GM23338 (cell line): ENCODE measurements at regions not wholly inside any gene's neighbourhood (a gene's known extent, or its start where the extent isn't known, plus 50 kb on each side); places are given as distances from the start of the nearest gene placed in this dataset.

Source experiments
- ATAC-seq: fragments of 200-7000 bp; cut with Tn5 transposase; 3 replicates; pipeline ENCODE4 v1.9.1; 2020
- DNase-seq: peaks from one replicate; pipeline ENCODE4 v3.0.0-alpha.2; 2015; ENCODE audit warnings: low spot score
- H2AFZ ChIP-seq: fragments of 200-600 bp; sonication (generic); 2 replicates; pipeline ENCODE4 v1.8.0; 2016; ENCODE audit warnings: antibody characterized with exemption, mild to moderate bottlenecking, moderate library complexity
- H3F3A ChIP-seq: fragments of 200-600 bp; sonication (generic); replicated peaks from 2 replicates; pipeline ENCODE4 v1.8.0; 2017; ENCODE audit warnings: antibody characterized with exemption, mixed run types, low read depth
- H3K27ac ChIP-seq: fragments of 200-600 bp; sonication (generic); 2 replicates; pipeline ENCODE4 v1.6.1; 2016; ENCODE audit warnings: low read depth
- H3K27me3 ChIP-seq: fragments of 200-600 bp; sonication (generic); 2 replicates; pipeline ENCODE4 v1.8.0; 2016; ENCODE audit warnings: mild to moderate bottlenecking, mixed run types, moderate library complexity; ENCODE audit not compliant: insufficient read depth
- H3K36me3 ChIP-seq: fragments of 200-600 bp; sonication (generic); 2 replicates; pipeline ENCODE4 v1.8.0; 2016; ENCODE audit warnings: mild to moderate bottlenecking; ENCODE audit not compliant: insufficient read depth
- H3K4me1 ChIP-seq: fragments of 200-600 bp; sonication (generic); 2 replicates; pipeline ENCODE4 v1.8.0; 2016; ENCODE audit warnings: mild to moderate bottlenecking, moderate library complexity; ENCODE audit not compliant: insufficient read depth
- H3K4me2 ChIP-seq: fragments of 200-600 bp; sonication (generic); 2 replicates; pipeline ENCODE4 v1.7.1; 2017; ENCODE audit warnings: mixed run types
- H3K4me3 ChIP-seq: fragments of 200-600 bp; sonication (generic); 2 replicates; pipeline ENCODE4 v1.6.1; 2016; ENCODE audit warnings: mixed run types
- H3K79me2 ChIP-seq: fragments of 200-600 bp; sonication (generic); replicated peaks from 2 replicates; pipeline ENCODE4 v1.8.0; 2017; ENCODE audit warnings: mild to moderate bottlenecking; ENCODE audit not compliant: insufficient read depth
- H3K9me2 ChIP-seq: fragments of 200-600 bp; sonication (generic); 2 replicates; pipeline ENCODE4 v1.8.0; 2017; ENCODE audit not compliant: insufficient read depth
- H4K20me1 ChIP-seq: fragments of 200-600 bp; sonication (generic); replicated peaks from 2 replicates; pipeline ENCODE4 v1.8.0; 2017; ENCODE audit warnings: mild to moderate bottlenecking; ENCODE audit not compliant: insufficient read depth
- H3K27ac Mint-ChIP-seq: 2 replicates; pipeline ENCODE4 v1.8.0; 2020; ENCODE audit warnings: inconsistent platforms, mild to moderate bottlenecking, moderate library complexity, mixed read lengths
- H3K27me3 Mint-ChIP-seq: 3 replicates; pipeline ENCODE4 v1.8.0; 2022; ENCODE audit warnings: low read depth, mild to moderate bottlenecking, moderate library complexity, mixed read lengths, inconsistent platforms; ENCODE audit not compliant: insufficient read depth, poor library complexity
- H3K36me3 Mint-ChIP-seq: 3 replicates; pipeline ENCODE4 v1.8.0; 2021; ENCODE audit warnings: low read depth, mild to moderate bottlenecking, inconsistent platforms, moderate library complexity, mixed read lengths
- H3K4me1 Mint-ChIP-seq: 3 replicates; pipeline ENCODE4 v1.8.0; 2020; ENCODE audit warnings: mild to moderate bottlenecking, inconsistent platforms, mixed read lengths
- H3K4me3 Mint-ChIP-seq: 3 replicates; pipeline ENCODE4 v1.8.0; 2021; ENCODE audit warnings: moderate library complexity, mild to moderate bottlenecking, inconsistent platforms, mixed read lengths
- H3K9me3 Mint-ChIP-seq: 3 replicates; pipeline ENCODE4 v1.8.0; 2020; ENCODE audit warnings: moderate library complexity, mild to moderate bottlenecking, inconsistent platforms, mixed read lengths
- CREB1 ChIP-seq: fragments of 250-450 bp; sonication (Bioruptor Pico); IDR thresholded peaks from 2 replicates; pipeline ENCODE4 v1.5.0; 2020; ENCODE audit warnings: low read depth, mild to moderate bottlenecking, moderate library complexity
- EZH2 ChIP-seq: fragments of 200-600 bp; sonication (generic); IDR thresholded peaks from one replicate; pipeline ENCODE4 v1.8.0; 2017; ENCODE audit warnings: antibody characterized with exemption, mild to moderate bottlenecking, low read depth; ENCODE audit not compliant: unreplicated experiment
- EZH2phosphoT487 ChIP-seq: fragments of 200-600 bp; sonication (generic); IDR thresholded peaks from one replicate; pipeline ENCODE4 v1.8.1; 2018; ENCODE audit warnings: antibody characterized with exemption; ENCODE audit not compliant: unreplicated experiment
- JUNB ChIP-seq: IDR thresholded peaks from one replicate; pipeline ENCODE4 v1.6.1; 2016; ENCODE audit warnings: antibody characterized with exemption; ENCODE audit not compliant: unreplicated experiment
- NANOG ChIP-seq: IDR thresholded peaks from 2 replicates; pipeline ENCODE4 v1.6.1; 2016; ENCODE audit warnings: antibody characterized with exemption, borderline replicate concordance
- POLR2AphosphoS5 ChIP-seq: IDR thresholded peaks from 2 replicates; pipeline ENCODE4 v1.6.1; 2016; ENCODE audit warnings: antibody characterized with exemption, low read depth
- STAT1 ChIP-seq: IDR thresholded peaks from one replicate; pipeline ENCODE4 v1.6.1; 2016; ENCODE audit warnings: antibody characterized with exemption; ENCODE audit not compliant: unreplicated experiment
- ZNF114 ChIP-seq: fragments of 250-450 bp; sonication (Bioruptor Pico); IDR thresholded peaks from 2 replicates; pipeline ENCODE4 v1.5.0; 2020; ENCODE audit warnings: mild to moderate bottlenecking, moderate library complexity
- ZNF331 ChIP-seq: fragments of 250-450 bp; sonication (Bioruptor Pico); IDR thresholded peaks from 2 replicates; pipeline ENCODE4 v1.5.0; 2020; ENCODE audit warnings: low read depth, mild to moderate bottlenecking, moderate library complexity
- TF ChIP-seq, protein P1 (sequence below): IDR thresholded peaks from 2 replicates; pipeline ENCODE4 v1.6.1; 2016; ENCODE audit warnings: antibody characterized with exemption
- TF ChIP-seq, protein P2 (sequence below): IDR thresholded peaks from one replicate; pipeline ENCODE4 v1.6.1; 2018; ENCODE audit warnings: antibody characterized with exemption; ENCODE audit not compliant: unreplicated experiment
- TF ChIP-seq, protein P3 (sequence below), 2 experiments: fragments of 200-600 bp in 1 of 2; sonication (generic) in 1 of 2; conservative IDR thresholded peaks; 2 replicates each; pipeline versions ENCODE4 v1.5.1 to v1.6.1; 2016 to 2017; ENCODE audit warnings: antibody characterized with exemption in 2 of 2, low read depth in 2 of 2, mild to moderate bottlenecking in 2 of 2, moderate library complexity in 1 of 2
- TF ChIP-seq, protein P4 (sequence below): fragments of 250-450 bp; sonication (Bioruptor Pico); IDR thresholded peaks from 2 replicates; pipeline ENCODE4 v1.5.0; 2020; ENCODE audit warnings: mild to moderate bottlenecking, moderate library complexity

DNA sequence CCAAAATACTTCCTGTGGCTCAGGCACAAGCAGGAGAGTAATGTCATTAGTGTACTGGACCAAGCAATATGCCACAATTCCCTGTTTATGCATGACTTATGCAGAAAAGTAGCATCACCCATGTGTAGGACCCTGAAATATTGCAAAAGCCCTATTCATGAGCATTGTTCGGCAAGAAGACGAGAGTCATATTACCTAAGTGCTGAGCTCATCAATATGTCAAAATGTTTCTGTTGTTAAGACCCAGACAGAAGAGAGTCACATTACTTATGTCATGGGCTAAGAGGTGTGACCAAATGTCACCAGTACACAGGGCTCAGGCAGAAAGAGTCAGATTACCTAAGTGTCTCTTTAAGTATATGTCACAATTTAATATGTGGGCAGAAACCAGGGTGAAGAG lies 1172.6 kb upstream of the AMELY start:
- no peak for ATAC-seq
- Histone ChIP-seq H3K4me1 (no peaks in the 10 kb centered on the region), H3K9me2 (no peaks in the 10 kb centered on the region), H3K4me2 (no peak overlapping the region), H2AFZ (no peak overlapping the region), H3F3A (no peaks in the 10 kb centered on the region), H4K20me1 (no peaks in the 10 kb centered on the region), H3K27me3 (no peaks in the 10 kb centered on the region), H3K79me2 (no peaks in the 10 kb centered on the region), H3K4me3 (no peak overlapping the region), H3K27ac (no peak overlapping the region), H3K36me3 (no peaks in the 10 kb centered on the region)
- no peak overlapping the region for H3K4me3 Mint-ChIP-seq
- no peak overlapping the region for H3K27ac Mint-ChIP-seq
- H3K36me3 Mint-ChIP-seq, result no peaks in the 10 kb centered on the region
- H3K9me3 Mint-ChIP-seq, result peaks cover 2% of the 10 kb centered on the region; the same call in 1 of the 3 replicates
- DNase-seq, result no peak
- no peaks in the 10 kb centered on the region for H3K4me1 Mint-ChIP-seq
- peaks cover 1% of the 10 kb centered on the region for H3K27me3 Mint-ChIP-seq
- TF ChIP-seq, protein P1, sequence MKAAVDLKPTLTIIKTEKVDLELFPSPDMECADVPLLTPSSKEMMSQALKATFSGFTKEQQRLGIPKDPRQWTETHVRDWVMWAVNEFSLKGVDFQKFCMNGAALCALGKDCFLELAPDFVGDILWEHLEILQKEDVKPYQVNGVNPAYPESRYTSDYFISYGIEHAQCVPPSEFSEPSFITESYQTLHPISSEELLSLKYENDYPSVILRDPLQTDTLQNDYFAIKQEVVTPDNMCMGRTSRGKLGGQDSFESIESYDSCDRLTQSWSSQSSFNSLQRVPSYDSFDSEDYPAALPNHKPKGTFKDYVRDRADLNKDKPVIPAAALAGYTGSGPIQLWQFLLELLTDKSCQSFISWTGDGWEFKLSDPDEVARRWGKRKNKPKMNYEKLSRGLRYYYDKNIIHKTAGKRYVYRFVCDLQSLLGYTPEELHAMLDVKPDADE, result no peak
- no peak for TF ChIP-seq POLR2AphosphoS5
- TF ChIP-seq, protein P2, sequence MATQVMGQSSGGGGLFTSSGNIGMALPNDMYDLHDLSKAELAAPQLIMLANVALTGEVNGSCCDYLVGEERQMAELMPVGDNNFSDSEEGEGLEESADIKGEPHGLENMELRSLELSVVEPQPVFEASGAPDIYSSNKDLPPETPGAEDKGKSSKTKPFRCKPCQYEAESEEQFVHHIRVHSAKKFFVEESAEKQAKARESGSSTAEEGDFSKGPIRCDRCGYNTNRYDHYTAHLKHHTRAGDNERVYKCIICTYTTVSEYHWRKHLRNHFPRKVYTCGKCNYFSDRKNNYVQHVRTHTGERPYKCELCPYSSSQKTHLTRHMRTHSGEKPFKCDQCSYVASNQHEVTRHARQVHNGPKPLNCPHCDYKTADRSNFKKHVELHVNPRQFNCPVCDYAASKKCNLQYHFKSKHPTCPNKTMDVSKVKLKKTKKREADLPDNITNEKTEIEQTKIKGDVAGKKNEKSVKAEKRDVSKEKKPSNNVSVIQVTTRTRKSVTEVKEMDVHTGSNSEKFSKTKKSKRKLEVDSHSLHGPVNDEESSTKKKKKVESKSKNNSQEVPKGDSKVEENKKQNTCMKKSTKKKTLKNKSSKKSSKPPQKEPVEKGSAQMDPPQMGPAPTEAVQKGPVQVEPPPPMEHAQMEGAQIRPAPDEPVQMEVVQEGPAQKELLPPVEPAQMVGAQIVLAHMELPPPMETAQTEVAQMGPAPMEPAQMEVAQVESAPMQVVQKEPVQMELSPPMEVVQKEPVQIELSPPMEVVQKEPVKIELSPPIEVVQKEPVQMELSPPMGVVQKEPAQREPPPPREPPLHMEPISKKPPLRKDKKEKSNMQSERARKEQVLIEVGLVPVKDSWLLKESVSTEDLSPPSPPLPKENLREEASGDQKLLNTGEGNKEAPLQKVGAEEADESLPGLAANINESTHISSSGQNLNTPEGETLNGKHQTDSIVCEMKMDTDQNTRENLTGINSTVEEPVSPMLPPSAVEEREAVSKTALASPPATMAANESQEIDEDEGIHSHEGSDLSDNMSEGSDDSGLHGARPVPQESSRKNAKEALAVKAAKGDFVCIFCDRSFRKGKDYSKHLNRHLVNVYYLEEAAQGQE, result no peak
- no peak for TF ChIP-seq EZH2
- no peak for TF ChIP-seq JUNB
- TF ChIP-seq NANOG, result no peak
- TF ChIP-seq, protein P3, sequence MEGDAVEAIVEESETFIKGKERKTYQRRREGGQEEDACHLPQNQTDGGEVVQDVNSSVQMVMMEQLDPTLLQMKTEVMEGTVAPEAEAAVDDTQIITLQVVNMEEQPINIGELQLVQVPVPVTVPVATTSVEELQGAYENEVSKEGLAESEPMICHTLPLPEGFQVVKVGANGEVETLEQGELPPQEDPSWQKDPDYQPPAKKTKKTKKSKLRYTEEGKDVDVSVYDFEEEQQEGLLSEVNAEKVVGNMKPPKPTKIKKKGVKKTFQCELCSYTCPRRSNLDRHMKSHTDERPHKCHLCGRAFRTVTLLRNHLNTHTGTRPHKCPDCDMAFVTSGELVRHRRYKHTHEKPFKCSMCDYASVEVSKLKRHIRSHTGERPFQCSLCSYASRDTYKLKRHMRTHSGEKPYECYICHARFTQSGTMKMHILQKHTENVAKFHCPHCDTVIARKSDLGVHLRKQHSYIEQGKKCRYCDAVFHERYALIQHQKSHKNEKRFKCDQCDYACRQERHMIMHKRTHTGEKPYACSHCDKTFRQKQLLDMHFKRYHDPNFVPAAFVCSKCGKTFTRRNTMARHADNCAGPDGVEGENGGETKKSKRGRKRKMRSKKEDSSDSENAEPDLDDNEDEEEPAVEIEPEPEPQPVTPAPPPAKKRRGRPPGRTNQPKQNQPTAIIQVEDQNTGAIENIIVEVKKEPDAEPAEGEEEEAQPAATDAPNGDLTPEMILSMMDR (conservative IDR thresholded peaks at IDR 0.05; ENCODE audit: low read depth in 2 of 2), result no peak
- no peak for TF ChIP-seq ZNF114 (CRISPR knock-in tag)
- TF ChIP-seq, protein P4, sequence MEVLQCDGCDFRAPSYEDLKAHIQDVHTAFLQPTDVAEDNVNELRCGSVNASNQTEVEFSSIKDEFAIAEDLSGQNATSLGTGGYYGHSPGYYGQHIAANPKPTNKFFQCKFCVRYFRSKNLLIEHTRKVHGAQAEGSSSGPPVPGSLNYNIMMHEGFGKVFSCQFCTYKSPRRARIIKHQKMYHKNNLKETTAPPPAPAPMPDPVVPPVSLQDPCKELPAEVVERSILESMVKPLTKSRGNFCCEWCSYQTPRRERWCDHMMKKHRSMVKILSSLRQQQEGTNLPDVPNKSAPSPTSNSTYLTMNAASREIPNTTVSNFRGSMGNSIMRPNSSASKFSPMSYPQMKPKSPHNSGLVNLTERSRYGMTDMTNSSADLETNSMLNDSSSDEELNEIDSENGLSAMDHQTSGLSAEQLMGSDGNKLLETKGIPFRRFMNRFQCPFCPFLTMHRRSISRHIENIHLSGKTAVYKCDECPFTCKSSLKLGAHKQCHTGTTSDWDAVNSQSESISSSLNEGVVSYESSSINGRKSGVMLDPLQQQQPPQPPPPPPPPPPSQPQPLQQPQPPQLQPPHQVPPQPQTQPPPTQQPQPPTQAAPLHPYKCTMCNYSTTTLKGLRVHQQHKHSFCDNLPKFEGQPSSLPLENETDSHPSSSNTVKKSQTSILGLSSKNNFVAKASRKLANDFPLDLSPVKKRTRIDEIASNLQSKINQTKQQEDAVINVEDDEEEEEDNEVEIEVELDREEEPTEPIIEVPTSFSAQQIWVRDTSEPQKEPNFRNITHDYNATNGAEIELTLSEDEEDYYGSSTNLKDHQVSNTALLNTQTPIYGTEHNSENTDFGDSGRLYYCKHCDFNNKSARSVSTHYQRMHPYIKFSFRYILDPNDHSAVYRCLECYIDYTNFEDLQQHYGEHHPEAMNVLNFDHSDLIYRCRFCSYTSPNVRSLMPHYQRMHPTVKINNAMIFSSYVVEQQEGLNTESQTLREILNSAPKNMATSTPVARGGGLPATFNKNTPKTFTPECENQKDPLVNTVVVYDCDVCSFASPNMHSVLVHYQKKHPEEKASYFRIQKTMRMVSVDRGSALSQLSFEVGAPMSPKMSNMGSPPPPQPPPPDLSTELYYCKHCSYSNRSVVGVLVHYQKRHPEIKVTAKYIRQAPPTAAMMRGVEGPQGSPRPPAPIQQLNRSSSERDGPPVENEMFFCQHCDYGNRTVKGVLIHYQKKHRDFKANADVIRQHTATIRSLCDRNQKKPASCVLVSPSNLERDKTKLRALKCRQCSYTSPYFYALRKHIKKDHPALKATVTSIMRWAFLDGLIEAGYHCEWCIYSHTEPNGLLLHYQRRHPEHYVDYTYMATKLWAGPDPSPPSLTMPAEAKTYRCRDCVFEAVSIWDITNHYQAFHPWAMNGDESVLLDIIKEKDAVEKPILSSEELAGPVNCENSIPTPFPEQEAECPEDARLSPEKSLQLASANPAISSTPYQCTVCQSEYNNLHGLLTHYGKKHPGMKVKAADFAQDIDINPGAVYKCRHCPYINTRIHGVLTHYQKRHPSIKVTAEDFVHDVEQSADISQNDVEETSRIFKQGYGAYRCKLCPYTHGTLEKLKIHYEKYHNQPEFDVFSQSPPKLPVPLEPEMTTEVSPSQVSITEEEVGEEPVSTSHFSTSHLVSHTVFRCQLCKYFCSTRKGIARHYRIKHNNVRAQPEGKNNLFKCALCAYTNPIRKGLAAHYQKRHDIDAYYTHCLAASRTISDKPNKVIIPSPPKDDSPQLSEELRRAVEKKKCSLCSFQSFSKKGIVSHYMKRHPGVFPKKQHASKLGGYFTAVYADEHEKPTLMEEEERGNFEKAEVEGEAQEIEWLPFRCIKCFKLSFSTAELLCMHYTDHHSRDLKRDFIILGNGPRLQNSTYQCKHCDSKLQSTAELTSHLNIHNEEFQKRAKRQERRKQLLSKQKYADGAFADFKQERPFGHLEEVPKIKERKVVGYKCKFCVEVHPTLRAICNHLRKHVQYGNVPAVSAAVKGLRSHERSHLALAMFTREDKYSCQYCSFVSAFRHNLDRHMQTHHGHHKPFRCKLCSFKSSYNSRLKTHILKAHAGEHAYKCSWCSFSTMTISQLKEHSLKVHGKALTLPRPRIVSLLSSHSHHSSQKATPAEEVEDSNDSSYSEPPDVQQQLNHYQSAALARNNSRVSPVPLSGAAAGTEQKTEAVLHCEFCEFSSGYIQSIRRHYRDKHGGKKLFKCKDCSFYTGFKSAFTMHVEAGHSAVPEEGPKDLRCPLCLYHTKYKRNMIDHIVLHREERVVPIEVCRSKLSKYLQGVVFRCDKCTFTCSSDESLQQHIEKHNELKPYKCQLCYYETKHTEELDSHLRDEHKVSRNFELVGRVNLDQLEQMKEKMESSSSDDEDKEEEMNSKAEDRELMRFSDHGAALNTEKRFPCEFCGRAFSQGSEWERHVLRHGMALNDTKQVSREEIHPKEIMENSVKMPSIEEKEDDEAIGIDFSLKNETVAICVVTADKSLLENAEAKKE (CRISPR knock-in tag), result no peak
- TF ChIP-seq ZNF331 (CRISPR knock-in tag), result no peak
- no peak for TF ChIP-seq STAT1
- no peak for TF ChIP-seq EZH2phosphoT487
- TF ChIP-seq CREB1 (CRISPR knock-in tag), result no peak
